Thyroid gland (tissue), 4 donors: ENCODE measurements at regions not wholly inside any gene's neighbourhood (a gene's known extent, or its start where the extent isn't known, plus 50 kb on each side); places are given as distances from the start of the nearest gene placed in this dataset.

ENCODE experiments used
- DNase-seq, 2 donors: peaks; one replicate each; pipeline ENCODE4 v3.0.0-alpha.2; 2019
- H3K27ac ChIP-seq, 3 donors: fragments of 200-600 bp; sonication (generic); 1 replicate in 2 of 3; 2 replicates in 1 of 3; pipeline ENCODE4 v1.5.1; 2016 to 2019; ENCODE audit warnings: mild to moderate bottlenecking in 1 of 3, moderate library complexity in 1 of 3
- H3K27me3 ChIP-seq: fragments of 200-600 bp; sonication (generic); one replicate; pipeline ENCODE4 v1.5.1; 2019
- H3K36me3 ChIP-seq, 2 donors: fragments of 200-600 bp; sonication (generic); one replicate each; pipeline ENCODE4 v1.5.1; 2016 to 2019
- H3K4me1 ChIP-seq, 2 donors: fragments of 200-600 bp; sonication (generic); one replicate each; pipeline ENCODE4 v1.5.1; 2017 to 2019
- H3K4me3 ChIP-seq, 3 donors: fragments of 200-600 bp; sonication (generic); replicated peaks in 1 of 3; 1 replicate in 2 of 3; 2 replicates in 1 of 3; pipeline ENCODE4 v1.5.1; 2016; ENCODE audit warnings: mild to moderate bottlenecking in 1 of 3
- H3K9me3 ChIP-seq: fragments of 200-600 bp; sonication (generic); one replicate; pipeline ENCODE4 v1.5.1; 2017
- POLR2A ChIP-seq, 2 donors: fragments of 450-650 bp; IDR thresholded peaks; one replicate each; pipeline ENCODE4 v1.6.1; 2017; ENCODE audit warnings: antibody characterized with exemption in 2 of 2, mild to moderate bottlenecking in 2 of 2, moderate library complexity in 1 of 2
- WGBS, 2 donors: methylation state at CpG; one replicate each; pipeline ENCODE4 v1.1.5; 2017; 5-methylcytosine and 5-hydroxymethylcytosine counted together
- intact Hi-C: fragments of 100-400 bp; cut with DNase I; formaldehyde crosslinking; loops from one replicate; pipeline ENCODE4 v1.15.1; 2023
- TF ChIP-seq, protein P1 (sequence below), 6 experiments: fragments of 200-600 bp in 3 of 6; fragments of 450-650 bp in 3 of 6; sonication (generic) in 3 of 6; IDR thresholded peaks; one replicate each; pipeline ENCODE4 v1.5.1; 2016 to 2019; ENCODE audit warnings: antibody characterized with exemption in 6 of 6, mild to moderate bottlenecking in 2 of 6, inconsistent platforms in 1 of 6, moderate library complexity in 1 of 6

DNA sequence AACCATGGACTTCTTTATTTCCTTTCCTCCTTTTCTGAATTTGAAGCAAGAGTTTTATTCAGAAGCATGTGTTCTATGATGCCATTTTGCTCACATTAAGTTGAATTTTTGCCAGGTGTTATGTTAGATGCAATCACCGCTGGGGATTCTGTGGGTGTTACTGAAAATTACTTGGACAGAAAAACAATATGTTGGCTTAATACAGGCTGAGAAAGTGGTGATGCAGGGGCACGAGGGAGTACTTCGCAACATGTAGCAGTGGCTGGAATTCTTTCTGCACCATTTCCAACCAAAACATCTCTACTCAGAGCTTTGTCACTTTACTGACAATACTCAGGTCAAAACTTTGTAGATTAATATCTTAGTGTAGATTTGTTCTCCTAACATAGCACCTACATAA lies 109.2 kb upstream of the PCDH18 start:
- no peaks in the 10 kb centered on the region for H3K36me3 ChIP-seq

DNA sequence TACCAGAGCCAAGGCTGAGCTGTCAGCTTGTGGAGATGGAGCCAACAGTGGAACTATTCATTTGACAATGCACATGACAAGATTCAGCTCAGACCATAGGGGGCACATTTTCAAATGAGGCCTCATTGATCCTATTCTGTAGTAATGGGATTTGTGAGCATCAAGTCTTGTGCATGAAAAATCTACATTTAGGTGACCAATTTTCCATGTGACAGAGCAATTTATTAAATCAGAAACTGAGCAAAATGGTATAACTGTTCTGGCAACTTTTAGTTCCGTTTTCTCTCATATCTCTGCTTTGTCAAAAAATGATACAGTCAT lies 108.5 kb upstream of the PCDH18 start:
- WGBS, 2 donors: 85 to 90% methylated on average over 1 of the region's 1 CpG

More for the DNA sequence above, 109.2 kb upstream of the PCDH18 start:
- no peaks in the 10 kb centered on the region for H3K27me3 ChIP-seq
- H3K9me3 ChIP-seq: no peaks in the 10 kb centered on the region
- no peak for DNase-seq
- H3K4me3 ChIP-seq: no peak overlapping the region
- intact Hi-C loops: no loop called here
- 73 to 81% methylated on average over 3 of the region's 3 CpGs for WGBS, 2 donors
- H3K27ac ChIP-seq: no peak overlapping the region
- no peaks in the 10 kb centered on the region for H3K4me1 ChIP-seq
- no peak for TF ChIP-seq POLR2A (IDR thresholded peaks at IDR 0.05)
- TF ChIP-seq, protein P1, sequence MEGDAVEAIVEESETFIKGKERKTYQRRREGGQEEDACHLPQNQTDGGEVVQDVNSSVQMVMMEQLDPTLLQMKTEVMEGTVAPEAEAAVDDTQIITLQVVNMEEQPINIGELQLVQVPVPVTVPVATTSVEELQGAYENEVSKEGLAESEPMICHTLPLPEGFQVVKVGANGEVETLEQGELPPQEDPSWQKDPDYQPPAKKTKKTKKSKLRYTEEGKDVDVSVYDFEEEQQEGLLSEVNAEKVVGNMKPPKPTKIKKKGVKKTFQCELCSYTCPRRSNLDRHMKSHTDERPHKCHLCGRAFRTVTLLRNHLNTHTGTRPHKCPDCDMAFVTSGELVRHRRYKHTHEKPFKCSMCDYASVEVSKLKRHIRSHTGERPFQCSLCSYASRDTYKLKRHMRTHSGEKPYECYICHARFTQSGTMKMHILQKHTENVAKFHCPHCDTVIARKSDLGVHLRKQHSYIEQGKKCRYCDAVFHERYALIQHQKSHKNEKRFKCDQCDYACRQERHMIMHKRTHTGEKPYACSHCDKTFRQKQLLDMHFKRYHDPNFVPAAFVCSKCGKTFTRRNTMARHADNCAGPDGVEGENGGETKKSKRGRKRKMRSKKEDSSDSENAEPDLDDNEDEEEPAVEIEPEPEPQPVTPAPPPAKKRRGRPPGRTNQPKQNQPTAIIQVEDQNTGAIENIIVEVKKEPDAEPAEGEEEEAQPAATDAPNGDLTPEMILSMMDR (IDR thresholded peaks at IDR 0.05): no peak

DNA sequence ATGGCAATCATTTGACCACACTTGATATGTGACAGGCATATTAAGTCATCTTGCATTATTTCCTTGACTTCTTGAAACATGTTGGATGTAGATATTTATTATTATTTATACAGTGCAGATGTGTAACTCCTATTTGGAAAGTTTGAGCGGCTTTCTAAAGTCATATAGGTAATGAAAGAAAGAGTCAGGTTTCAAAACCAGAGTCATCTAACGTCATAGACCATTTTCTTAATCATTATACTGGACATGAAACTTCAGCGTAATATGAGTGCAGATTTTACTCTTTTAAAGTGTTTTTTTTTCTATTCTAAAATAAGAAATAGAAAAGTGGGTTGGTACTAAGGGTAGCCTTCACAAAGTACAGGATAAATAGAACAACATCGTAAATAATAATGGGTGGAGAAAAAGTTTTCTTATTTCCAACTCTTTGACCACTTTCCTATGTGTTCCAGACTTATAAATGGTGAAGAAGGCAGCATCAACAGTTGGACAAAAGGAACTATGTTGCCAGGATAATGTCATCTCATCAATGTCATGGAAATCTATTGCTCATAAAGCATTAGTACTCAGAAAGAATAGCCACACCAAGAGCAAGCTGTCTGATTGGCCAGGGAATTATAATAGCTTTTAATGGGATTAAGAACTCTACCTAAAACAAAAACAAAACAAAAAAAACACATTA lies 108.0 kb upstream of the PCDH18 start:
- no peaks in the 10 kb centered on the region for H3K9me3 ChIP-seq
- no peaks in the 10 kb centered on the region for H3K36me3 ChIP-seq
- no peak overlapping the region for H3K4me3 ChIP-seq
- intact Hi-C loops: no loop called here
- H3K27ac ChIP-seq: no peak overlapping the region
- TF ChIP-seq, protein P1 (IDR thresholded peaks at IDR 0.05): no peak
- TF ChIP-seq POLR2A (IDR thresholded peaks at IDR 0.05): no peak
- no peaks in the 10 kb centered on the region for H3K27me3 ChIP-seq
- H3K4me1 ChIP-seq: no peaks in the 10 kb centered on the region
- 95 to 97% methylated on average over 4 of the region's 4 CpGs for WGBS, 2 donors
- no peak for DNase-seq

More for the DNA sequence above, 108.5 kb upstream of the PCDH18 start:
- TF ChIP-seq POLR2A (IDR thresholded peaks at IDR 0.05): no peak
- TF ChIP-seq, protein P1 (IDR thresholded peaks at IDR 0.05): no peak
- Histone ChIP-seq H3K4me1 (no peaks in the 10 kb centered on the region), H3K27me3 (no peaks in the 10 kb centered on the region), H3K4me3 (no peak overlapping the region), H3K36me3 (no peaks in the 10 kb centered on the region), H3K27ac (no peak overlapping the region), H3K9me3 (no peaks in the 10 kb centered on the region)
- intact Hi-C loops: no loop called here
- no peak for DNase-seq

DNA sequence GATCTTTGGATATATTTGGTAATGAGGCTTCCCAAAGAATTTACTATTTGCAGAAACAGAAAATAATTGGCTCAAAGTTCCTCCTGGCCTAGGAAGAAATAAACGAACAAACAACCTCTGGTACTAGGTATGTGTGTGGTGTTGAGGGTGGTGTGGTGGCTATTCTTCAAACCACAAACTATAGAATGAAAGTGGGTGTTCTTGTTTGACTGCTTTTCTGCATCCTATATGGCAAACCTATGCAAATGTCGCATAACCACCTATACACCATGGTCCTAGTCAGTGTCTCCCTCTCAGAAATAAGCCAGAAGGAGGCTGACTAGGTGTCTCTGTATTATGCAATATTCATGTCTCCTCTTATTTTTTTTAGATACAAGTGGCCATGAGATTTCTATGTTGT lies 106.6 kb upstream of the PCDH18 start:
- H3K4me3 ChIP-seq: no peak overlapping the region
- no peaks in the 10 kb centered on the region for H3K4me1 ChIP-seq
- 88 to 92% methylated on average over 2 of the region's 2 CpGs for WGBS, 2 donors
- intact Hi-C loops: no loop called here
- TF ChIP-seq, protein P1 (IDR thresholded peaks at IDR 0.05): no peak
- TF ChIP-seq POLR2A (IDR thresholded peaks at IDR 0.05): no peak
- DNase-seq: no peak
- H3K27ac ChIP-seq: no peak overlapping the region
- no peaks in the 10 kb centered on the region for H3K36me3 ChIP-seq
- no peaks in the 10 kb centered on the region for H3K27me3 ChIP-seq
- H3K9me3 ChIP-seq: no peaks in the 10 kb centered on the region

DNA sequence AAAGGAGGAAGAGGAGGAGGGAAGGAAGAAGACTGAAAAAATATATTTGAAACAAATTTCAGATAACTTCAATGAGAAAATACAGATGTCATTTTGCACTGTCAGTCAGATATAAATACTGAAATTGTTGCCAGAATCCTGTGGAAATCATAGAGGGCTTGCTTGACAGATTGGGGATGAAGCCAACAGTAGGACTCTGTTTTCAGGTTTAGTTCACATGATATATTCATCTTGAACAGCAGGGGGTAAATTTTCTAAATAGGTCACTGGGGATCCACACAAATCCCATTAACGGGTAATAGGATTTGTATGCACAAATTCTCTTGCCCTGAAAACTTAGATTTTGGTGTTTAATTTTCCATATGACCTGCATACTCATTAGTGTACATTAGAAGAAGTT lies 103.3 kb upstream of the PCDH18 start:
- Histone ChIP-seq H3K27me3 (no peaks in the 10 kb centered on the region), H3K27ac (no peak overlapping the region), H3K36me3 (no peaks in the 10 kb centered on the region), H3K9me3 (no peaks in the 10 kb centered on the region), H3K4me3 (no peak overlapping the region), H3K4me1 (no peaks in the 10 kb centered on the region)
- TF ChIP-seq, protein P1 (IDR thresholded peaks at IDR 0.05): no peak
- TF ChIP-seq POLR2A (IDR thresholded peaks at IDR 0.05): no peak
- no peak for DNase-seq
- intact Hi-C loops: no loop called here
- WGBS, 2 donors: 54 to 59% methylated on average over 1 of the region's 1 CpG
